T-helper 2 cell treated with Interferon-gamma antibody and Interleukin-4, amounts not matched to agents 100 ng/mL and 5 ng/mL, for 36 hours (primary cell): ENCODE measurements at regions not wholly inside any gene's neighbourhood (a gene's known extent, or its start where the extent isn't known, plus 50 kb on each side); places are given as distances from the start of the nearest gene placed in this dataset.
"Not testable (repeated sequence)": the region's sequence is repeated elsewhere in the genome, so short reads cannot be mapped to it uniquely, and the experiment has no call there.

ENCODE experiments used
- intact Hi-C: fragments of 100-400 bp; cut with micrococcal nuclease; formaldehyde crosslinking; loops from one replicate; pipeline ENCODE4 v1.15.1; 2023

GRCh38 chr2:7420530-7420929 lies 503.3 kb downstream of the RNF144A start:
- intact Hi-C loops = no loop called here

GRCh38 chr2:7424481-7424880 lies 507.3 kb downstream of the RNF144A start:
- intact Hi-C loops = no loop called here

- intact Hi-C loops = loop anchor here (1.0 to 2.0 kb wide), 4 partner anchors 298 to 1258 kb away; no protein-coding TSS in a partner anchor
Measured at GRCh38 chr2:7427293-7428060, 510.3 kb downstream of the RNF144A start.

GRCh38 chr2:7428454-7429204 lies 511.4 kb downstream of the RNF144A start:
- intact Hi-C loops = loop anchor here (1.0 kb wide), 1 partner anchor 1117 kb away; no protein-coding TSS in a partner anchor

GRCh38 chr2:7429733-7430132 lies 512.5 kb downstream of the RNF144A start:
- intact Hi-C loops = loop anchor here (1.0 to 10.0 kb wide), 7 partner anchors 38 to 1252 kb away; no protein-coding TSS in a partner anchor

- intact Hi-C loops = loop anchor here (1.0 to 10.0 kb wide), 7 partner anchors 37 to 1251 kb away; no protein-coding TSS in a partner anchor
Measured at GRCh38 chr2:7430421-7430868, 513.2 kb downstream of the RNF144A start.

GRCh38 chr2:7430869-7431641 lies 513.8 kb downstream of the RNF144A start:
- intact Hi-C loops = loop anchor here (1.0 to 10.0 kb wide), 8 partner anchors 19 to 1250 kb away; no protein-coding TSS in a partner anchor

GRCh38 chr2:7432436-7432835 lies 515.2 kb downstream of the RNF144A start:
- intact Hi-C loops = loop anchor here (5.0 to 10.0 kb wide), 3 partner anchors 35 to 902 kb away; no protein-coding TSS in a partner anchor

- intact Hi-C loops = loop anchor here (5.0 to 10.0 kb wide), 4 partner anchors 81 to 1041 kb away; no protein-coding TSS in a partner anchor
Measured at GRCh38 chr2:7436096-7436906, 519.1 kb downstream of the RNF144A start.

GRCh38 chr2:7437141-7437540 lies 519.9 kb downstream of the RNF144A start:
- intact Hi-C loops = loop anchor here (1.0 to 10.0 kb wide), 5 partner anchors 13 to 1040 kb away; no protein-coding TSS in a partner anchor

- intact Hi-C loops = loop anchor here (1.0 to 10.0 kb wide), 5 partner anchors 12 to 1039 kb away; no protein-coding TSS in a partner anchor
Measured at GRCh38 chr2:7437716-7438632, 520.8 kb downstream of the RNF144A start.

- intact Hi-C loops = loop anchor here (5.0 to 10.0 kb wide), 4 partner anchors 78 to 1038 kb away; no protein-coding TSS in a partner anchor
Measured at GRCh38 chr2:7438855-7439254, 521.6 kb downstream of the RNF144A start.

- intact Hi-C loops = no loop called here
Measured at GRCh38 chr2:7440977-7441376, 523.8 kb downstream of the RNF144A start.

GRCh38 chr2:7441841-7442240 lies 524.6 kb downstream of the RNF144A start:
- intact Hi-C loops = not testable (repeated sequence)

GRCh38 chr2:7444626-7445025 lies 527.4 kb downstream of the RNF144A start:
- intact Hi-C loops = no loop called here

GRCh38 chr2:7448578-7449264 lies 531.5 kb downstream of the RNF144A start:
- intact Hi-C loops = no loop called here

- intact Hi-C loops = no loop called here
Measured at GRCh38 chr2:7449298-7449697, 532.1 kb downstream of the RNF144A start.

- intact Hi-C loops = loop anchor here (1.0 to 5.0 kb wide), 6 partner anchors 13 to 274 kb away; no protein-coding TSS in a partner anchor
Measured at GRCh38 chr2:7450188-7450832, 533.1 kb downstream of the RNF144A start.
